Natural killer cell (primary cell): ENCODE measurements at regions not wholly inside any gene's neighbourhood (a gene's known extent, or its start where the extent isn't known, plus 50 kb on each side); places are given as distances from the start of the nearest gene placed in this dataset.
"Not testable (repeated sequence)": the region's sequence is repeated elsewhere in the genome, so short reads cannot be mapped to it uniquely, and the experiment has no call there.

Source experiments
- ATAC-seq, 3 donors: fragments of 150-1000 bp in 2 of 3; fragments of 200-7000 bp in 1 of 3; cut with Tn5 transposase; 1 replicate in 1 of 3; 2 replicates in 2 of 3; pipeline ENCODE4 v1.10.0; 2021; ENCODE audit warnings: mild to moderate bottlenecking in 2 of 3, moderate library complexity in 2 of 3
- DNase-seq, 2 donors: peaks; one replicate each; pipeline versions ENCODE4 v3.0.0 to v3.0.0-alpha.2; 2013 to 2021; ENCODE audit warnings: mixed read lengths in 1 of 2
- H3K27ac ChIP-seq: one replicate; pipeline ENCODE4 v1.5.1; 2013; ENCODE audit warnings: mild to moderate bottlenecking, low read length
- H3K27me3 ChIP-seq: one replicate; pipeline ENCODE4 v1.6.1; 2013; ENCODE audit warnings: low read length; ENCODE audit not compliant: control insufficient read depth, insufficient read depth
- H3K36me3 ChIP-seq: one replicate; pipeline ENCODE4 v1.6.1; 2013; ENCODE audit warnings: low read length; ENCODE audit not compliant: control insufficient read depth, insufficient read depth
- H3K4me1 ChIP-seq: one replicate; pipeline ENCODE4 v1.6.1; 2013; ENCODE audit warnings: low read length; ENCODE audit not compliant: control insufficient read depth, insufficient read depth
- H3K4me3 ChIP-seq: one replicate; pipeline ENCODE4 v1.5.1; 2013; ENCODE audit warnings: low read length
- H3K9me3 ChIP-seq: one replicate; pipeline ENCODE4 v1.6.1; 2013; ENCODE audit warnings: low read length; ENCODE audit not compliant: control insufficient read depth, insufficient read depth
- H3K27ac Mint-ChIP-seq, 2 donors: one replicate each; pipeline ENCODE4 v1.8.0; 2022; ENCODE audit warnings: mild to moderate bottlenecking in 2 of 2, mixed read lengths in 2 of 2, moderate library complexity in 1 of 2
- H3K27me3 Mint-ChIP-seq, 2 donors: one replicate each; pipeline ENCODE4 v1.8.0; 2022; ENCODE audit warnings: low read depth in 2 of 2, mixed read lengths in 2 of 2
- H3K36me3 Mint-ChIP-seq: one replicate; pipeline ENCODE4 v1.8.0; 2022; ENCODE audit warnings: mixed read lengths
- H3K4me1 Mint-ChIP-seq, 2 donors: one replicate each; pipeline ENCODE4 v1.8.0; 2022; ENCODE audit warnings: mixed read lengths in 2 of 2
- H3K4me3 Mint-ChIP-seq: one replicate; pipeline ENCODE4 v1.8.0; 2022; ENCODE audit warnings: mild to moderate bottlenecking, moderate library complexity, mixed read lengths
- H3K9me3 Mint-ChIP-seq, 2 donors: one replicate each; pipeline ENCODE4 v1.8.0; 2022; ENCODE audit warnings: mixed read lengths in 2 of 2
- CTCF ChIP-seq: fragments of 200-600 bp; IDR thresholded peaks from one replicate; pipeline ENCODE4 v1.8.0; 2022; ENCODE audit warnings: antibody characterized with exemption
- WGBS: methylation state at CpG from one replicate; pipeline ENCODE4 v1.1.7; 2013; ENCODE audit warnings: missing lambda C conversion rate; ENCODE audit not compliant: insufficient coverage; 5-methylcytosine and 5-hydroxymethylcytosine counted together
- intact Hi-C: fragments of 100-400 bp; cut with micrococcal nuclease; formaldehyde crosslinking; loops from one replicate; pipeline ENCODE4 v1.14.2; 2022

GRCh38 chr4:27692158-27692557 is 831.5 kb downstream of the STIM2 start:
- Histone ChIP-seq H3K9me3 (no peaks in the 10 kb centered on the region), H3K27me3 (no peaks in the 10 kb centered on the region), H3K36me3 (no peaks in the 10 kb centered on the region), H3K27ac (no peak overlapping the region), H3K4me1 (no peaks in the 10 kb centered on the region), H3K4me3 (no peak overlapping the region)
- Mint-ChIP-seq H3K27ac (no peak overlapping the region), H3K4me3 (no peak overlapping the region), H3K27me3 (no peaks in the 10 kb centered on the region), H3K4me1 (no peaks in the 10 kb centered on the region), H3K9me3 (peaks cover 7 to 15% of the 10 kb centered on the region in 2 donors), H3K36me3 (no peaks in the 10 kb centered on the region)
- WGBS = 45% methylated on average over 5 of the region's 6 CpGs
- ATAC-seq = no peak
- TF ChIP-seq CTCF = no peak
- DNase-seq = no peak
- intact Hi-C loops = no loop called here

- H3K4me3 ChIP-seq = no peak overlapping the region
- WGBS = 83% methylated on average over 4 of the region's 6 CpGs
- intact Hi-C loops = no loop called here
- H3K36me3 ChIP-seq = no peaks in the 10 kb centered on the region
- H3K27me3 Mint-ChIP-seq = no peaks in the 10 kb centered on the region
- H3K27ac ChIP-seq = no peak overlapping the region
- no peak overlapping the region for H3K27ac Mint-ChIP-seq
- no peaks in the 10 kb centered on the region for H3K36me3 Mint-ChIP-seq
- DNase-seq (no peak), ATAC-seq (no peak)
- no peak for TF ChIP-seq CTCF
- no peaks in the 10 kb centered on the region for H3K4me1 Mint-ChIP-seq
- H3K9me3 Mint-ChIP-seq = peaks cover 7 to 17% of the 10 kb centered on the region in 2 donors
- no peak overlapping the region for H3K4me3 Mint-ChIP-seq
- no peaks in the 10 kb centered on the region for H3K27me3 ChIP-seq
- H3K9me3 ChIP-seq = no peaks in the 10 kb centered on the region
- H3K4me1 ChIP-seq = no peaks in the 10 kb centered on the region
These were observed 832.4 kb downstream of the STIM2 start for GRCh38 chr4:27692868-27693634.

DNA sequence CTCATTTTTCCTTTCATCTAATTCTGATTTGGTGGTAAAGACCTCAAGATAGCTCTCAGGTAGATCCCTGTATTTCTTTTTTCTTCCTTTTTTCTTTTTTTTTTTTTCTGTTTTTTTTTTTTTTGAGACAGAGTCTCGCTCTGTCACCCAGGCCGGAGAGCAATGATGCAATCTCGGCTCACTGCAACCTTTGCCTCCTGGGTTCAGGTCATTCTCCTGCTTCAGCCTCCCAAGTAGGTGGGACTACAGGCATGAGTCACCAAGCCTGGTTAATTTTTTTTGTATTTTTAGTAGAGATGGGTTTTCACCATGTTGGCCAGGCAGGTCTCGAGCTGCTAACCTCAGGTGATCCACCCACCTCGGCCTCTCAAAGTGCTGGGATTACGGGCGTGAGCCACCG is 835.6 kb downstream of the STIM2 start:
- H3K4me3 Mint-ChIP-seq, H3K27ac ChIP-seq, H3K4me3 ChIP-seq, H3K4me1 Mint-ChIP-seq, ATAC-seq, DNase-seq, H3K4me1 ChIP-seq, H3K27ac Mint-ChIP-seq, H3K36me3 ChIP-seq, H3K27me3 ChIP-seq, H3K9me3 ChIP-seq, intact Hi-C loops, H3K27me3 Mint-ChIP-seq, H3K36me3 Mint-ChIP-seq: not testable (repeated sequence)
- WGBS = 89% methylated on average over 8 of the region's 8 CpGs
- H3K9me3 Mint-ChIP-seq = peaks cover 9 to 13% of the 10 kb centered on the region in 2 donors

DNA sequence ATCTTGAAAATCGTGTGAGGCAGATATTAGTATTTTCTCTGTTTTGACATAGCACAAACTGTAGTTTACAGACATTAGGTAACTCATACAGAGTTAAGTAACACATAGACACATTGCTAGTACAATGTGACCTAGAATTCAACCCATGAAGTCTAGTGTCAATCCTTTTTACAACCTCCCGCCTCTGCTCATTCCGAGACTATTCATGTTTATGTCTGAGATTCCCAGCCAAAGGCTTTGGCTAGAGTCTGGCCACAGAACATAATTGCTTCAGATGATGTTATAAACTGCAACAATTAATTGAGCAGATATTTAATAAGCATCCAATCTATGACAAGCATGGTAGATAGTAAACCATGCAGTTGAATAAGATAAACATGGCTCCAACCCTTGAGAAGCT is 841.0 kb downstream of the STIM2 start:
- Histone ChIP-seq H3K36me3 (no peaks in the 10 kb centered on the region), H3K9me3 (no peaks in the 10 kb centered on the region), H3K4me1 (no peaks in the 10 kb centered on the region), H3K27ac (no peak overlapping the region), H3K27me3 (no peaks in the 10 kb centered on the region), H3K4me3 (no peak overlapping the region)
- H3K27ac Mint-ChIP-seq = no peak overlapping the region
- no peaks in the 10 kb centered on the region for H3K27me3 Mint-ChIP-seq
- WGBS = 94% methylated on average over 3 of the region's 3 CpGs
- no peaks in the 10 kb centered on the region for H3K4me1 Mint-ChIP-seq
- no peak overlapping the region for H3K4me3 Mint-ChIP-seq
- peaks cover 4 to 8% of the 10 kb centered on the region in 2 donors for H3K9me3 Mint-ChIP-seq
- no peaks in the 10 kb centered on the region for H3K36me3 Mint-ChIP-seq
- DNase-seq = no peak
- ATAC-seq = no peak
- intact Hi-C loops = loop anchor here (2.0 kb wide), 1 partner anchor 23 kb away; no protein-coding TSS in a partner anchor
- TF ChIP-seq CTCF = no peak
